H1 (cell line): ENCODE measurements at regions not wholly inside any gene's neighbourhood (a gene's known extent, or its start where the extent isn't known, plus 50 kb on each side); places are given as distances from the start of the nearest gene placed in this dataset.

Experiments used
- CTCF ChIA-PET: fragments of 300-600 bp; sonication (Branson Sonifier 250); formaldehyde crosslinking; loops from one replicate; lab custom pipeline; 2021; ENCODE audit not compliant: partially characterized antibody; lab: Charles Lee
- POLR2A ChIA-PET: fragments of 300-600 bp; sonication (Branson Sonifier 250); formaldehyde crosslinking; loops from one replicate; lab custom pipeline; 2021; ENCODE audit warnings: inconsistent platforms; ENCODE audit not compliant: partially characterized antibody; lab: Charles Lee
- DNase-seq, 2 experiments: peaks; one replicate each; pipeline versions ENCODE4 v3.0.0 to v3.0.0-alpha.2; 2010 to 2022; ENCODE audit warnings: low spot score in 2 of 2, low read depth in 1 of 2, mixed read lengths in 1 of 2
- FAIRE-seq: peaks from 2 replicates; lab custom pipeline; 2011; peaks lifted over from hg19 to GRCh38; lab: Jason Lieb, UNC
- H2AFZ ChIP-seq: 2 replicates; pipeline ENCODE4 v1.8.1; 2012; ENCODE audit warnings: low read length, inconsistent platforms
- H2AK5ac ChIP-seq: 2 replicates; pipeline ENCODE4 v1.6.1; 2013; ENCODE audit warnings: low read depth, low read length
- H2BK120ac ChIP-seq: replicated peaks from 2 replicates; pipeline ENCODE3; 2013; ENCODE audit warnings: low read depth, low read length, inconsistent platforms
- H2BK12ac ChIP-seq: 2 replicates; pipeline ENCODE4 v1.6.1; 2013; ENCODE audit warnings: low read depth, low read length
- H2BK15ac ChIP-seq: 2 replicates; pipeline ENCODE4 v1.6.1; 2013; ENCODE audit warnings: low read length
- H2BK20ac ChIP-seq: 2 replicates; pipeline ENCODE4 v1.6.1; 2013; ENCODE audit warnings: low read length
- H2BK5ac ChIP-seq: 2 replicates; pipeline ENCODE4 v1.6.1; 2013; ENCODE audit warnings: low read depth, low read length
- H3K14ac ChIP-seq: 2 replicates; pipeline ENCODE4 v1.6.1; 2013; ENCODE audit warnings: inconsistent platforms; ENCODE audit not compliant: insufficient read length
- H3K18ac ChIP-seq: 2 replicates; pipeline ENCODE4 v1.6.1; 2013; ENCODE audit warnings: low read length; ENCODE audit errors: extremely low read depth
- H3K23ac ChIP-seq: 2 replicates; pipeline ENCODE4 v1.6.1; 2013; ENCODE audit warnings: inconsistent platforms; ENCODE audit not compliant: insufficient read length
- H3K23me2 ChIP-seq: 2 replicates; pipeline ENCODE4 v1.6.1; 2013; ENCODE audit warnings: low read depth, low read length
- H3K27ac ChIP-seq: 2 replicates; pipeline ENCODE4 v1.6.1; 2011; ENCODE audit warnings: low read depth, low read length, inconsistent platforms
- H3K27me3 ChIP-seq, 4 experiments: replicated peaks in 1 of 4; 1 replicate in 1 of 4; 2 replicates in 3 of 4; pipeline versions ENCODE4 v1.6.1 to v1.8.1; 2011 to 2013; ENCODE audit warnings: low read length in 3 of 4, mild to moderate bottlenecking in 3 of 4, inconsistent platforms in 2 of 4, mixed read lengths in 2 of 4, moderate library complexity in 1 of 4; ENCODE audit not compliant: control insufficient read depth in 3 of 4, insufficient read depth in 3 of 4; ENCODE audit errors: extremely low read depth in 1 of 4
- H3K36me3 ChIP-seq, 4 experiments: 2 replicates each; pipeline versions ENCODE4 v1.6.1 to v1.8.1; 2011 to 2013; ENCODE audit warnings: mild to moderate bottlenecking in 4 of 4, low read length in 3 of 4, moderate library complexity in 2 of 4, control low read depth in 1 of 4, inconsistent platforms in 1 of 4; ENCODE audit not compliant: insufficient read depth in 4 of 4, control insufficient read depth in 2 of 4
- H3K4ac ChIP-seq: replicated peaks from 2 replicates; pipeline ENCODE3; 2013; ENCODE audit warnings: low read length, low read depth, mixed read lengths, inconsistent platforms; ENCODE audit not compliant: insufficient read length
- H3K4me1 ChIP-seq, 4 experiments: replicated peaks in 1 of 4; 1 replicate in 1 of 4; 2 replicates in 3 of 4; pipeline versions ENCODE4 v1.6.1 to v1.8.1; 2011 to 2013; ENCODE audit warnings: low read length in 3 of 4, inconsistent platforms in 2 of 4, mixed read lengths in 1 of 4; ENCODE audit not compliant: insufficient read depth in 4 of 4, control insufficient read depth in 3 of 4
- H3K4me2 ChIP-seq, 2 experiments: 2 replicates each; pipeline versions ENCODE4 v1.6.1 to v1.8.1; 2011 to 2013; ENCODE audit warnings: low read depth in 2 of 2, low read length in 2 of 2, control low read depth in 1 of 2, inconsistent platforms in 1 of 2, mild to moderate bottlenecking in 1 of 2; ENCODE audit not compliant: insufficient read depth in 1 of 2
- H3K4me3 ChIP-seq, 4 experiments: fragments of 200-600, 300-600 bp in 1 of 4; sonication (generic), shearing (Covaris generic), sonication (Bioruptor Twin) in 1 of 4; 2 replicates each; pipeline versions ENCODE4 v1.5.1 to v1.8.1; 2011 to 2016; ENCODE audit warnings: low read length in 4 of 4, low read depth in 3 of 4, control low read depth in 2 of 4, inconsistent platforms in 2 of 4, mild to moderate bottlenecking in 2 of 4, mixed read lengths in 1 of 4, moderate library complexity in 1 of 4; ENCODE audit not compliant: insufficient read depth in 2 of 4; ENCODE audit errors: extremely low read depth in 1 of 4
- H3K56ac ChIP-seq: replicated peaks from 2 replicates; pipeline ENCODE3; 2013; ENCODE audit warnings: low read depth, mild to moderate bottlenecking, mixed read lengths, low read length, inconsistent platforms; ENCODE audit not compliant: insufficient read length
- H3K79me1 ChIP-seq: 2 replicates; pipeline ENCODE4 v1.6.1; 2013; ENCODE audit warnings: low read depth, low read length, control low read depth
- H3K79me2 ChIP-seq, 2 experiments: 2 replicates each; pipeline versions ENCODE4 v1.6.1 to v1.8.1; 2012 to 2013; ENCODE audit warnings: low read length in 2 of 2, mild to moderate bottlenecking in 2 of 2, inconsistent platforms in 1 of 2; ENCODE audit not compliant: insufficient read depth in 2 of 2, control insufficient read depth in 1 of 2
- H3K9ac ChIP-seq, 4 experiments: replicated peaks in 1 of 4; 1 replicate in 1 of 4; 2 replicates in 3 of 4; pipeline versions ENCODE4 v1.6.1 to v1.8.1; 2011 to 2013; ENCODE audit warnings: low read depth in 3 of 4, low read length in 3 of 4, control low read depth in 2 of 4, mild to moderate bottlenecking in 2 of 4, moderate library complexity in 2 of 4, inconsistent platforms in 1 of 4; ENCODE audit errors: extremely low read depth in 1 of 4
- H3K9me3 ChIP-seq, 2 experiments: 2 replicates each; pipeline versions ENCODE4 v1.6.1 to v1.8.1; 2012 to 2013; ENCODE audit warnings: mild to moderate bottlenecking in 2 of 2, moderate library complexity in 2 of 2, control low read depth in 1 of 2, inconsistent platforms in 1 of 2, low read depth in 1 of 2, low read length in 1 of 2, mixed read lengths in 1 of 2; ENCODE audit not compliant: insufficient read depth in 2 of 2
- H4K20me1 ChIP-seq, 2 experiments: replicated peaks in 1 of 2; 2 replicates each; pipeline versions ENCODE3 to v1.8.1; 2011 to 2013; ENCODE audit warnings: inconsistent platforms in 2 of 2, low read length in 2 of 2, mild to moderate bottlenecking in 1 of 2; ENCODE audit not compliant: insufficient read depth in 2 of 2, control insufficient read depth in 1 of 2
- H4K5ac ChIP-seq: 2 replicates; pipeline ENCODE4 v1.6.1; 2013; ENCODE audit warnings: low read length, low read depth, mixed read lengths, inconsistent platforms; ENCODE audit not compliant: insufficient read length
- H4K8ac ChIP-seq: 2 replicates; pipeline ENCODE4 v1.8.0; 2013; ENCODE audit warnings: mild to moderate bottlenecking, moderate library complexity, low read length, inconsistent platforms; ENCODE audit not compliant: insufficient read depth; ENCODE audit errors: extremely low read depth
- H4K91ac ChIP-seq: replicated peaks from 2 replicates; pipeline ENCODE3; 2013; ENCODE audit warnings: low read length, mixed read lengths, inconsistent platforms; ENCODE audit not compliant: insufficient read length
- ASH2L ChIP-seq: fragments of 200-600, 300-600 bp; sonication (generic); IDR thresholded peaks from one replicate; pipeline ENCODE4 v1.7.1; 2017; ENCODE audit warnings: low read length
- BRCA1 ChIP-seq: IDR thresholded peaks from 2 replicates; pipeline ENCODE4 v1.6.1; 2012; ENCODE audit warnings: low read depth, low read length, improper control_type of control experiment
- CBX8 ChIP-seq: fragments of 300-800, 300-1000 bp; sonication (generic); IDR thresholded peaks from 2 replicates; pipeline ENCODE4 v1.7.1; 2016; ENCODE audit warnings: low read depth, low read length, borderline replicate concordance
- CHD1 ChIP-seq: IDR thresholded peaks from 2 replicates; pipeline ENCODE4 v1.6.1; 2012; ENCODE audit warnings: low read depth, low read length, improper control_type of control experiment
- CREB1 ChIP-seq: IDR thresholded peaks from 2 replicates; pipeline ENCODE4 v1.6.1; 2012; ENCODE audit warnings: inconsistent platforms
- CTBP2 ChIP-seq: IDR thresholded peaks from 2 replicates; pipeline ENCODE4 v1.7.0; 2011; ENCODE audit warnings: borderline replicate concordance, mild to moderate bottlenecking, moderate library complexity, mixed read lengths, low read length; ENCODE audit not compliant: insufficient read depth, insufficient read length
- E2F6 ChIP-seq: IDR thresholded peaks from 2 replicates; pipeline ENCODE4 v1.6.1; 2012; ENCODE audit warnings: inconsistent platforms
- HDAC2 ChIP-seq, 2 experiments: fragments of 300-600 bp in 1 of 2; sonication (generic) in 1 of 2; IDR thresholded peaks; 2 replicates each; pipeline ENCODE4 v1.6.1; 2011 to 2012; ENCODE audit warnings: low read depth in 2 of 2, low read length in 2 of 2, mild to moderate bottlenecking in 2 of 2, moderate library complexity in 2 of 2, borderline replicate concordance in 1 of 2, inconsistent platforms in 1 of 2
- JUN ChIP-seq: IDR thresholded peaks from 2 replicates; pipeline ENCODE4 v1.6.1; 2011; ENCODE audit warnings: low read depth, mild to moderate bottlenecking, improper control_type of control experiment, low read length
- NANOG ChIP-seq: IDR thresholded peaks from 2 replicates; pipeline ENCODE4 v1.6.1; 2011; ENCODE audit warnings: low read length, low read depth, mild to moderate bottlenecking, inconsistent platforms; ENCODE audit not compliant: insufficient read depth, poor library complexity, severe bottlenecking
- RXRA ChIP-seq: IDR thresholded peaks from 2 replicates; pipeline ENCODE4 v1.6.1; 2011; ENCODE audit warnings: low read depth, mild to moderate bottlenecking, low read length, moderate library complexity; ENCODE audit not compliant: insufficient read depth
- TCF12 ChIP-seq: IDR thresholded peaks from 2 replicates; pipeline ENCODE4 v1.6.1; 2011; ENCODE audit warnings: low read depth, mild to moderate bottlenecking, low read length
- ZNF274 ChIP-seq: IDR thresholded peaks from 2 replicates; pipeline ENCODE4 v1.7.0; 2012; ENCODE audit warnings: low read length, borderline replicate concordance; ENCODE audit errors: extremely low read depth
- WGBS, 2 experiments: shearing (Covaris generic) in 1 of 2; methylation state at CpG; one replicate each; pipeline versions ENCODE4 v1.1.6 to v1.1.7; 2013 to 2015; ENCODE audit warnings: low lambda C conversion rate in 2 of 2, mixed read lengths in 2 of 2, inconsistent platforms in 1 of 2, low coverage in 1 of 2, missing lambda C conversion rate in 1 of 2; ENCODE audit not compliant: insufficient replicate concordance in 2 of 2, insufficient coverage in 1 of 2, insufficient read length in 1 of 2; ENCODE audit errors: extremely low coverage in 1 of 2, missing lambda C conversion rate in 1 of 2; 5-methylcytosine and 5-hydroxymethylcytosine counted together

GRCh38 chr1:30125021-30125820 lies 598.2 kb downstream of the MATN1 start:
- no peak overlapping the region for H4K8ac ChIP-seq
- H3K79me1 ChIP-seq: no peaks in the 10 kb centered on the region
- no peaks in the 10 kb centered on the region for H3K27me3 ChIP-seq
- CTCF ChIA-PET: no interaction called here
- H4K5ac ChIP-seq: no peak overlapping the region
- no peaks in the 10 kb centered on the region for H3K23me2 ChIP-seq
- H2BK120ac ChIP-seq: no peak overlapping the region
- H3K4me1 ChIP-seq: no peaks in the 10 kb centered on the region
- H4K91ac ChIP-seq: no peak overlapping the region
- H3K79me2 ChIP-seq: no peaks in the 10 kb centered on the region
- WGBS, 2 experiments: 86% methylated on average over 6 of the region's 8 CpGs; no CpG with 5 or more reads in 1 of the 2 experiments
- no peak overlapping the region for H2AK5ac ChIP-seq
- H3K36me3 ChIP-seq: no peaks in the 10 kb centered on the region
- H3K9me3 ChIP-seq: no peaks in the 10 kb centered on the region
- H3K14ac ChIP-seq: no peak overlapping the region
- no peak overlapping the region for H2BK15ac ChIP-seq
- no peak overlapping the region for H3K4me3 ChIP-seq
- no peak overlapping the region for H3K4me2 ChIP-seq
- H3K4ac ChIP-seq: no peak overlapping the region
- POLR2A ChIA-PET: no interaction called here
- no peak overlapping the region for H2BK12ac ChIP-seq
- H4K20me1 ChIP-seq: no peaks in the 10 kb centered on the region
- FAIRE-seq: no peak
- no peak overlapping the region for H2BK5ac ChIP-seq
- no peak overlapping the region for H3K9ac ChIP-seq
- no peak overlapping the region for H3K27ac ChIP-seq
- H2BK20ac ChIP-seq: no peak overlapping the region
- no peak overlapping the region for H3K23ac ChIP-seq
- DNase-seq: no peak
- no peak overlapping the region for H3K56ac ChIP-seq
- no peak overlapping the region for H3K18ac ChIP-seq
- H2AFZ ChIP-seq: no peak overlapping the region
- TF ChIP-seq CBX8 (no peak), BRCA1 (no peak), CREB1 (no peak), CTBP2 (no peak), HDAC2 (IDR thresholded peaks at IDR 0.05; ENCODE audit: borderline replicate concordance in 1 of 2, low read depth in 2 of 2, low read length in 2 of 2) (no peak), JUN (no peak), ASH2L (no peak), TCF12 (no peak), CHD1 (no peak), NANOG (no peak), ZNF274 (no peak), E2F6 (no peak), RXRA (no peak)
